Glutamatergic neuron (in vitro differentiated cells): ENCODE measurements at regions not wholly inside any gene's neighbourhood (a gene's known extent, or its start where the extent isn't known, plus 50 kb on each side); places are given as distances from the start of the nearest gene placed in this dataset.

Experiments
- DNase-seq: peaks from one replicate; pipeline ENCODE4 v3.0.0; 2022
- H3K27ac Mint-ChIP-seq: one replicate; pipeline ENCODE4 v1.8.0; 2020; ENCODE audit warnings: mild to moderate bottlenecking, mixed read lengths, inconsistent platforms; ENCODE audit not compliant: unreplicated experiment
- H3K27me3 Mint-ChIP-seq: one replicate; pipeline ENCODE4 v1.8.0; 2020; ENCODE audit warnings: mild to moderate bottlenecking, moderate library complexity, mixed read lengths, inconsistent platforms; ENCODE audit not compliant: unreplicated experiment
- H3K36me3 Mint-ChIP-seq: one replicate; pipeline ENCODE4 v1.8.0; 2020; ENCODE audit warnings: mild to moderate bottlenecking, mixed read lengths, inconsistent platforms; ENCODE audit not compliant: unreplicated experiment
- H3K4me1 Mint-ChIP-seq: one replicate; pipeline ENCODE4 v1.8.0; 2020; ENCODE audit warnings: mild to moderate bottlenecking, low read depth, mixed read lengths, inconsistent platforms; ENCODE audit not compliant: unreplicated experiment
- H3K4me3 Mint-ChIP-seq: one replicate; pipeline ENCODE4 v1.8.0; 2020; ENCODE audit warnings: mild to moderate bottlenecking, mixed read lengths, inconsistent platforms; ENCODE audit not compliant: unreplicated experiment
- H3K9me3 Mint-ChIP-seq: one replicate; pipeline ENCODE4 v1.8.0; 2020; ENCODE audit warnings: mild to moderate bottlenecking, moderate library complexity, mixed read lengths, inconsistent platforms; ENCODE audit not compliant: unreplicated experiment
- TF ChIP-seq, protein P1 (sequence below): fragments of 200-600 bp; sonication (generic); IDR thresholded peaks from one replicate; pipeline ENCODE4 v1.5.0; 2021; ENCODE audit not compliant: partially characterized antibody, unreplicated experiment

DNA sequence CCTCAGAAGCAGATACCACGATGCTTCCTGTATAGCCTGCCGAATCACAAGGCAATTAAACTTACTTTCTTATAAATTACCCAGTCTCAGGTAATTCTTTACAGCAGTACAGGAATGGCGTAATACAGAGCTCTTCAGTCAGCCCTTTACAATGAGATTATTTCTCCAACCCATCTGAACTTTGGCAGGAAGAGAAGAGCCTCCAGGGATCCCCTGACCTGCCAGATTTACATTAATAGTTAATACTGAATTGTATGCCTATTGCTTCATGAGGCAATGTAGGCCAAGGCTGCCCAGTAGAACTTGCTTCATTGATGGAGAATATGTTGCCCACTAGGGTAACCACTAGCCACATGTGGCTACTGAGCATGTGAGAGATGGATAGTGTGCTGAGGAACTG lies 608.7 kb downstream of the SH2D4B start:
- H3K27me3 Mint-ChIP-seq = no peaks in the 10 kb centered on the region
- no peak for DNase-seq
- no peaks in the 10 kb centered on the region for H3K36me3 Mint-ChIP-seq
- H3K4me3 Mint-ChIP-seq = no peak overlapping the region
- no peaks in the 10 kb centered on the region for H3K9me3 Mint-ChIP-seq
- TF ChIP-seq, protein P1, sequence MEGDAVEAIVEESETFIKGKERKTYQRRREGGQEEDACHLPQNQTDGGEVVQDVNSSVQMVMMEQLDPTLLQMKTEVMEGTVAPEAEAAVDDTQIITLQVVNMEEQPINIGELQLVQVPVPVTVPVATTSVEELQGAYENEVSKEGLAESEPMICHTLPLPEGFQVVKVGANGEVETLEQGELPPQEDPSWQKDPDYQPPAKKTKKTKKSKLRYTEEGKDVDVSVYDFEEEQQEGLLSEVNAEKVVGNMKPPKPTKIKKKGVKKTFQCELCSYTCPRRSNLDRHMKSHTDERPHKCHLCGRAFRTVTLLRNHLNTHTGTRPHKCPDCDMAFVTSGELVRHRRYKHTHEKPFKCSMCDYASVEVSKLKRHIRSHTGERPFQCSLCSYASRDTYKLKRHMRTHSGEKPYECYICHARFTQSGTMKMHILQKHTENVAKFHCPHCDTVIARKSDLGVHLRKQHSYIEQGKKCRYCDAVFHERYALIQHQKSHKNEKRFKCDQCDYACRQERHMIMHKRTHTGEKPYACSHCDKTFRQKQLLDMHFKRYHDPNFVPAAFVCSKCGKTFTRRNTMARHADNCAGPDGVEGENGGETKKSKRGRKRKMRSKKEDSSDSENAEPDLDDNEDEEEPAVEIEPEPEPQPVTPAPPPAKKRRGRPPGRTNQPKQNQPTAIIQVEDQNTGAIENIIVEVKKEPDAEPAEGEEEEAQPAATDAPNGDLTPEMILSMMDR = no peak
- H3K4me1 Mint-ChIP-seq = no peaks in the 10 kb centered on the region
- no peak overlapping the region for H3K27ac Mint-ChIP-seq

DNA sequence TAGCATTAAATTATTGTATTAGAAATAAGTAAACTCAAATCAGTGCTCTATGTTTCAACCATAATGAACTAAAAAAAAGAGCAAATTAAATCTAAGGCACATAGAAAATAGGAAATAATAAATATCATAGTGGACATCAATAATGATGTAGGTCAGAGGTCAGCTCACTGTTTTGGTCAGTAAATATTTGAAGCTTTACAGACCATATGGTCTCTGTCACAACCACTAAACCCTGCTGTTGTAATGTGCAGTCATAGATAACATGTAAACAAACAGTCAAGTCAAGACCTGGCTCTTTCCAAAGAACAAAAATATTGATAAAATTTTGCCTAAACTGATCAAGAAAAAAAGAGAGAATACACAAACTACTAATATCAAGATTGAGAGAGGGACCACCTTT lies 615.0 kb downstream of the SH2D4B start:
- peaks cover 7% of the 10 kb centered on the region for H3K4me1 Mint-ChIP-seq
- no peaks in the 10 kb centered on the region for H3K36me3 Mint-ChIP-seq
- TF ChIP-seq, protein P1 = no peak
- H3K27ac Mint-ChIP-seq = peak overlapping the region; percentile 73
- no peak overlapping the region for H3K4me3 Mint-ChIP-seq
- DNase-seq = no peak
- H3K9me3 Mint-ChIP-seq = peaks cover 2% of the 10 kb centered on the region
- H3K27me3 Mint-ChIP-seq = no peaks in the 10 kb centered on the region

DNA sequence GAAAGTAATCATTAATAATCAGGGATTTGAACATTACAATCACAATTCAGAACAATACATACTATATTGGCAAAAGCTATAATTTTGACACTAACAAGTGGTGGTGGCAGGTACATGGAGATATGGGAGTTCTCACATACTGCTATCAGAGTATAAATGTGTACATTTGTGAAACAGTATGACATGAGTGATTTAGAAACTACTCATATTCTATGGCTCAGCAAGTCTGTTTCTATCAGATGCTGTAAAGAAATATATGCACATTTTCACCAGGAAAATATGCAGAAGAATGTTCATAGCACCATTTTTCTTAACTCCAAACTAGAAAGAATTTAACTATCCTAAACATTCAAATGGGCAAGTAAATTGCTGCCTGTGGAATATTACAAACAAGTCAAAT lies 620.0 kb downstream of the SH2D4B start:
- TF ChIP-seq, protein P1 = no peak
- H3K4me3 Mint-ChIP-seq = no peak overlapping the region
- DNase-seq = no peak
- no peak overlapping the region for H3K27ac Mint-ChIP-seq
- H3K4me1 Mint-ChIP-seq = peaks cover 7% of the 10 kb centered on the region
- H3K9me3 Mint-ChIP-seq = peaks cover 2% of the 10 kb centered on the region
- H3K36me3 Mint-ChIP-seq = no peaks in the 10 kb centered on the region
- no peaks in the 10 kb centered on the region for H3K27me3 Mint-ChIP-seq

DNA sequence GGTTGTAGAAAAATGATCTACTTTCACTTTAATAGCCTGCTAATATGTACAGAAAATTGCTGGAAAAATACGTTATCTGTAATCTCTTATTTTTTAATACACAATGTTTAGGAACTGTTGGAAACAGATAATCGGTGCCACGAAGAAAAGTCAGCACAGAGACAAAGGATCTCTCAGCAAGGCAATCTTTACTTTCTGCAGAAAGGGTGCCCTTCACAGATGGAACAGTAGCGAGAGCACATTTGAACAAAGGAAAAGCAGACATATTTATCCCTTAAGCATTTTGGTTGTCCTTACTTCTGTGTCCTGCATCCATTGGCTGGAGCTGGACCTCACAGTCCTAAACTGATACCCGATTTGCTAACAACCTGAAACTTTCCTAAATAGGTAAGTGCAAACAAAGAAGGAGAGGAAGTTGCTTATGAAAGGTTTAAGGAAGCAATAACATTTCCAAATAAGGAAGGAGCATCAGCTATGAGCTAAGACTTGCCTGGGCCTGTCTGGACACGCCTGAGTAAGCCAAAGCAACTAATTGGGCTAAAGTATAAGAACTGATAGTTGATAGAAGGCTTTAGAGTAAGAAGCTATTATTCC lies 640.0 kb downstream of the SH2D4B start:
- Mint-ChIP-seq H3K36me3 (no peaks in the 10 kb centered on the region), H3K27me3 (no peaks in the 10 kb centered on the region), H3K4me1 (peaks cover 3% of the 10 kb centered on the region), H3K27ac (no peak overlapping the region), H3K9me3 (peaks cover under 1% of the 10 kb centered on the region), H3K4me3 (no peak overlapping the region)
- no peak for DNase-seq
- TF ChIP-seq, protein P1 = no peak

DNA sequence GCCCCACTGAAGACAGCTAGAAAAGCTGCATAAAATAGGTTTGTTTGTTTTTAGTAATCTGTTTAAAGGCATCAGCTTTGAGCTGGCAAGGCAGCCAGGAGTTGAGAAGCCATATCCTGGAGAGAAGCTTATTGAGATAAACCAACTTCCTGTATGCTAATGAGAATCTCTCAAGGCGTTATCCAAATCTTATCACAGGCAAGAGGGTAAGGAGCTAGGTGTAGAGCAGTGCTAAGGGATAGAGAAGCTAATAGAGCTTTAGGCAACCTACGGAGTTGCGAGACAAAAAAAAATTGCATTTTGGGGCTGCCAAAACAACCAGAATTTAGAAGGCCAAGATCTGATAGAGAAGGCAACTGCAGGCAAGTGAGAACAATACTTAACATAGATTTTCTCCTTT lies 641.6 kb downstream of the SH2D4B start:
- H3K4me1 Mint-ChIP-seq = peaks cover 3% of the 10 kb centered on the region
- no peaks in the 10 kb centered on the region for H3K27me3 Mint-ChIP-seq
- no peak for DNase-seq
- H3K4me3 Mint-ChIP-seq = no peak overlapping the region
- no peaks in the 10 kb centered on the region for H3K36me3 Mint-ChIP-seq
- peak overlapping the region; percentile 2 for H3K27ac Mint-ChIP-seq
- TF ChIP-seq, protein P1 = no peak
- H3K9me3 Mint-ChIP-seq = peaks cover 1% of the 10 kb centered on the region
